Retina (tissue), 1 donor: ENCODE measurements at regions not wholly inside any gene's neighbourhood (a gene's known extent, or its start where the extent isn't known, plus 50 kb on each side); places are given as distances from the start of the nearest gene placed in this dataset.
A peak's percentile ranks its signal among the peaks of the same experiment; 100 is the strongest.
"Not testable (repeated sequence)": the region's sequence is repeated elsewhere in the genome, so short reads cannot be mapped to it uniquely, and the experiment has no call there.

ENCODE experiments used
- DNase-seq: peaks from one replicate; pipeline ENCODE4 v3.0.0-alpha.2; 2016

- no peak for DNase-seq
Observed at GRCh38 chr11:71181566-71181965, 70.8 kb downstream of the SHANK2 start.

- no peak for DNase-seq
Observed at GRCh38 chr11:71180694-71181470, 71.5 kb downstream of the SHANK2 start.

DNA sequence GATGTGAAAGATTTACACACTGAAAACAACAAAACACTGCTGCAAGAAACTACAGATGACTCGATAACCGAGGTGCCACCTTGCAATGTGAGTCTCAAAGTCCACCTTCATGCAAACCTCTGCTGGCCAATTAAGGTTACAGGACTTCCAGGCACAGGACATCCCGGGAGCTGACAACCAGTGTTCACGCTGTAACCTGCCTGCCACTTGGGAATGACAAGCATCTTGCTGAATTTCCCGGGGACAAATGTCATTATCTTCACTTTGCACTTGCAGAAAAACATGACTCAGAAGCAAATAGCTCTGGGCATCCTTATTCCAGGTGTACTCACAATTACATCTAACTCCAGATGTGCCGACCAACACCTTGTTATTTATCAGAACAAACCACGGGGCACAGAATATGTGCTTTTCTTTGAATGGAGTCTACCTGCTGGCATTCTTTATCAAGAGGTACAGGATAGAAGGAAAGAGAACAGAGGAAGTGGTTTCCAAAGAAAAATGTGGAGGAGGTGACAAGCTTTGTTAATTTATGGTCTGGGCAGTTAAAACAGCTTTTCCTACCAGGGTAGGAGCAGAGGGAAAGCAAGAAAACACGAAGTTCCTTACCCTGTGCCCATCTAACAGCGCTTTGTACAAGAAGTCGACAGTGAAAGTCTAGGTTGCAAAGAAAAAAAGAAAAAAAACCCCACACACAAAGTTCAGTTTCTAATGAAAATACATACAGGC is 72.3 kb downstream of the SHANK2 start:
- DNase-seq, result no peak

DNA sequence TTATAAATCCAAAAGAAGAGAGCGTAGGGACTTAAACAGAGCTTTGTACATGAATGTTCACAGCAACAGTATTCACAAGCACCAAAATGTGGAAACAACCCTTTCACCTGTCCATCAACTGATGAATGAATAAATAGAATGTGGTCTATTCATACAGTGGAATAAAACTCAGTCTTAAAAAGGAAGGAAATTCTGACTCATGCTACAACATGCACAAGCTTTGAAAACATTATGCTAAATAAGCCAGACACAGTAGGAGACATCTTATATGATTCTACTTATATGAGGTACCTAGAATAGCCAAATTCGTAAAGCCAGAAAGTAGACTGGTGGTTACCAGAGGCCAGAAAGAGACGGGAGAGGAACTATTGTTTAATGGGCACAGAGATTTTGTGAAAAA is 74.3 kb downstream of the SHANK2 start:
- DNase-seq, result no peak

DNA sequence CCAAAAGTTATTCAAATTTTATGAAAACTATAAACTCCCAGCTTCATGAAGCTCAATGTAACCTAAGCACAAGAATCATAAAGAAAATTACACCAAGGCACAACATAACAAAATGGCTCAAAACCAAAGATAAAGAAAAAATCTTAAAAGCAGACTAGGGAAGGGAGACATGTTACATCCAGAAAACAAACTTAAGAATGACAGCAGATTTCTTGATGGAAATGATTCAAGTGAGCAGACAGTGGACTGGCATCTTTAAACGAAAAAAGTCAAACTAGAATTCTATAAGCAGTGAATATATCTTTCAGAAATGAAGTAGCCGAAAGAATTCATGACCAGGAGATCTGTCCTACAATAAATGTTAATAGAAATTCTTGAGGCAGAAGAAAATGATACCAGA is 75.6 kb downstream of the SHANK2 start:
- DNase-seq, result no peak

- no peak for DNase-seq
Observed at GRCh38 chr11:71173709-71174108, 78.7 kb downstream of the SHANK2 start.

DNA sequence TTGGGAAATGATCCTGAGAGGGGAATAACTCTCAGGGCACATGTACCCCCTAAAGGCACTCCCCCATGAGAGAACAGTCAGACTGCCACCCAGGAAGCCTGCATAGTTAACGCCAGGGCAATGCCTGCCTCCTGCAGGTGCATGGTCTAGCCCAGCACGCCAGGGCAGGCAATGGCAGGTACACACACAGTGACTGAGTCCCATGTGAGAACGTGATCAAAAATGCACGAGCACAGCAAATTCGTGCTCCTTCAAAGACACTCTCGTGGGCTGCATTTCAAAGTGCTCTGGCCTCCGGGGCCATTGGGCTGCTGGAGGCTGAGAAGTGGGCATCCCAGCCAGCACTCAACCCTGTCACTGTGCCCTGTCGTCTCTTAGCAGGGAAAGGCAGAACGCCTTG is 79.7 kb downstream of the SHANK2 start:
- DNase-seq, result no peak

GRCh38 chr11:71171576-71171975 is 80.8 kb downstream of the SHANK2 start:
- no peak for DNase-seq

- peak; percentile 47 for DNase-seq
Observed at GRCh38 chr11:71170624-71171423, 81.6 kb downstream of the SHANK2 start.

- no peak for DNase-seq
Observed at GRCh38 chr11:71169313-71169712, 83.1 kb downstream of the SHANK2 start.

- DNase-seq, result not testable (repeated sequence)
Observed at GRCh38 chr11:71167814-71168213, 84.6 kb downstream of the SHANK2 start.

GRCh38 chr11:71165771-71166170 is 86.6 kb downstream of the SHANK2 start:
- DNase-seq, result no peak

- no peak for DNase-seq
Observed at GRCh38 chr11:71164621-71165020, 87.8 kb downstream of the SHANK2 start.

GRCh38 chr11:71164186-71164585 is 88.2 kb downstream of the SHANK2 start:
- no peak for DNase-seq

DNA sequence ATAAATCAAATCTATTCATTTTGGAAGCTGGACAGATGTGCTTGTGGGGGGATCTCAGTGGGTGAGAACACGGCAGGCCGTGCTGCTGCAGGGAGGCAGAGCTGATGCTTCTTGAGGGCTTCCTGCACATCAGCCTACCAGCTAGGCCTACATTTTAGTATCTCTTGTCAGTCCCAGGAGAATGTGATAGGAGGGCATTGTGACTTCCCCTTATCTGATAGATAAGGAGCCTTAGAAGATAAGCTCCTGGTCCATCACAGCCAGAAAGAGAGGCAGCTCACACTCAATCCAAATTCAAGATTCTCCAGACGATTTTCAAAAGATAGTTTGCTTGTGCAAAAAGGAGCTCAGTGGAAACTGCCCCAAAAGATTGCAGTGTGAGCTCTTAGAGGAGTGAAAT is 89.0 kb downstream of the SHANK2 start:
- no peak for DNase-seq

- DNase-seq, result no peak
Observed at GRCh38 chr11:71158936-71159335, 93.4 kb downstream of the SHANK2 start.

GRCh38 chr11:71157676-71158075 is 94.7 kb downstream of the SHANK2 start:
- not testable (repeated sequence) for DNase-seq

DNA sequence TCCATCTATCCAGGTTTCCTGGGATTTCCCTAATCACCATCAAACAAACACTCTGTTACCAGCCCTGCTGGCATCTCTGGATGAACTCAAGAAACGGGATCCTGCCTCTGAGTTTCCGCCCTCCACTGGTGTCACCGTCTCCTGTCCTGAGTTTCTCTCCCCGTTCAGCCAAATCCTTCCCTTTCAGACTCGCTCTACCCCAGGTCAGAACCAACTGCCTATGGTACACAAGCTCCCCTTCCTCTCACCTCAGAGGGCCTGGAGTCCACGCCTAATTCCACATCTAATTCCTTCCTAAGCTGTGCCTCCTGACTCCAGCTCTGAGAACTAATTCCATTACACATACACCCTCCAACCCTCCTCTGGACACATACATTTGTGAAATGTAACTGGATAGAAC is 96.1 kb downstream of the SHANK2 start:
- DNase-seq, result no peak

DNA sequence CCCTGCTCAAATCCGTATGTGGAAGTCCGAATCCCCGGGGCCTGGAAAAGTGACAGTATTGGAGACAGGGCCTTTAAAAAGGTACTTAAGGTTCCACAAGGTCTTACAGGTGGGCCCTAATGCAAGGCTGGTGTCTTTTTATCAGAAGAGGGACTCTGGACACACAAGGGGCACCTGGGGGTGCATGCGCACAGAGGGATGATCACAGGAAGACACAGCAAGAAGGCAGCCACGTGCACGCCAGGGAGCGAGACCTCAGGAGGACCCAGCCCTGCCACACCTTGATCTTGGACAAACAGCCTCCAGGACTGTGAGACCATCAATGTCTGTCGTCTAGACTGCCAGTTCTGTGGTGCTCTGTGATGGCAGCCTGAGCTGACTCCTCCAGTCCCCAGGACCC is 96.5 kb downstream of the SHANK2 start:
- DNase-seq, result no peak

DNA sequence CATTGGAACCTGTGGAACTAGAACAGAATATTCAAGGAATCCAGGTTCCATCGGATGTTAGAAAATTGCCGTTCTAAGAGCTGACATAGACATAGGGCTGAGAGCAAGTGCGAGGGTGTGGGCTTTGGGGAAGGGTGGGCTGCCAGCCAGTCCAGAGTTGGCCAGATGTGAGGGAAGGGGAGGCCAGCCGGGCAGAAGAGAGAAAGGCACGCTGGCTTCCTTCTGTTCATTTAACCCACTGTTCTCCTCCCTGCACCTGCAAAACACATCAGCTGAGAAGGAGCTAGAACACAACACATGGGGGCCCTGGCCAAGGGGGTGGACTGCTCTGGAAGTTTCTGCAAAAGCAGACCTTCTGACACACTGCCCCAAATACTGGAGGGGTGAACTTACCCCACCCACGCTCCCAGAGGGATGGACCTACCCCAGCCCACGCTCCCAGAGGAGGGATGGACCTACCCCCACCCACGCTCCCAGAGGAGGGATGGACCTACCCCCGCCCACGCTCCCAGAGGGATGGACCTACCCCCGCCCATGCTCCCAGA is 98.0 kb downstream of the SHANK2 start:
- DNase-seq, result no peak

GRCh38 chr11:71153005-71153390 is 99.4 kb downstream of the SHANK2 start:
- peak; percentile 40 for DNase-seq

GRCh38 chr11:71152312-71153004 is 99.9 kb downstream of the SHANK2 start:
- DNase-seq, result not testable (repeated sequence)

GRCh38 chr11:71151561-71151960 is 100.8 kb downstream of the SHANK2 start:
- no peak for DNase-seq
